ENCODE measurements at regions not wholly inside any gene's neighbourhood (a gene's known extent, or its start where the extent isn't known, plus 50 kb on each side); places are given as distances from the start of the nearest gene placed in this dataset.

DNA sequence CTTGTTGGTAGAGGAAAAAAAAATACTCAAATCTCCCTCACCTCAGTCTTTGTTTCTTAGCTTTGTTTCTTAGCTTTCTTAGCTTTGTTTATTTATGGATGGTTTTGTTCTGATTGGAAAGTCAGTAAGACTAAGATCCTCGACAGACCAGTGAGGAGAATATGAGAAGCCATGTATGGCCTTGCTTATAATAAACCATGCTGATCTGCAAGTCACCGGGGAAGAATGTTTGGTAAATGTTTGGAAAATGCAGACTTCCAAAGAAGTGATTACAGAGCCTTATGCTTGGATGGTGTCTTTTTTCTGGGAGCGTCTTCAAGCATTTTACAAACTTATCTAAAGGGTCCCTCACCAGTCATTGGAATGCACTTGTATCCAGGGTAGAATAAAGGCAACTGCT lies 90.1 kb upstream of the NOCT start:
- DNase-seq (ENCODE audit: low read depth, low spot score) = no peak

DNA sequence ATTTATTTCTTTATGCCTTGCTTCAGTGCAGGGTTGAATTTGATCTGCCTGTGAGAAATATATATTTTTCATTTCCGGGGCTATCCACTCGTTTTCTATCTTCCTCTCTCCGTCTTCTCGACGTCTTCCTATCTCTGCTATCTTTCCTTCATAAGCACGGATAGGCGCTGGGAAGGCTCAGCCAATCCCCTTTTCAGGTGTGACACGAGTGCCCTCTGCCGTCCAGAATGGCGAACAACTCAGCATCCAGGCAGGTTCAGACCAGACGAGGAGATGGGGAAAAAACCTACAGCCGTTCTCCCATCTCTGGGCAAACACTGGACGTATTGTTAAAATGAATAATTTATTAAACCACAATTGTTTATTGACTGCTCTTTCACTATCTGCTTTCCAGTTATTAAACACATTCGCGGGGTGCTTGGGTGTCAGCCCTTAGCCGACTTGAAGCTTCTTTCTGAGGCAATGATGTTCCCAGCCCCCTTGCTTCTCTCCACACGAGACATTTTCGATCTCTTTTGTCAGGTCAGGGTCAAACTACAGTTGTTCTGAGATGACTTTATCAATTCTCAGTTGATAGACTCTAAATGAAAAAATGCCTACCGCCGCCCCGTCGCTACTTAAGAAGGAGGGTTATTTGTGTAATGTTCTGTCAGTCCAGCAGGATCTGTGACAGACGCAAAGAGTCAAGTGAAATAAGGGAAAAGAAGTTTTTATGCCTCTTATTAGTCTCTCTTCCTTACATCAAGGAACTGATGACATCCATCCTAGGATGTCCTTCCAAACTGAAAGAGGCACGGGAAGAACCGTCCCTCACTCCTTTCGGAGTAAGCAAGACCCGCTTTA lies 96.3 kb upstream of the NOCT start:
- DNase-seq (ENCODE audit: low read depth, low spot score) = peak; percentile 62

DNA sequence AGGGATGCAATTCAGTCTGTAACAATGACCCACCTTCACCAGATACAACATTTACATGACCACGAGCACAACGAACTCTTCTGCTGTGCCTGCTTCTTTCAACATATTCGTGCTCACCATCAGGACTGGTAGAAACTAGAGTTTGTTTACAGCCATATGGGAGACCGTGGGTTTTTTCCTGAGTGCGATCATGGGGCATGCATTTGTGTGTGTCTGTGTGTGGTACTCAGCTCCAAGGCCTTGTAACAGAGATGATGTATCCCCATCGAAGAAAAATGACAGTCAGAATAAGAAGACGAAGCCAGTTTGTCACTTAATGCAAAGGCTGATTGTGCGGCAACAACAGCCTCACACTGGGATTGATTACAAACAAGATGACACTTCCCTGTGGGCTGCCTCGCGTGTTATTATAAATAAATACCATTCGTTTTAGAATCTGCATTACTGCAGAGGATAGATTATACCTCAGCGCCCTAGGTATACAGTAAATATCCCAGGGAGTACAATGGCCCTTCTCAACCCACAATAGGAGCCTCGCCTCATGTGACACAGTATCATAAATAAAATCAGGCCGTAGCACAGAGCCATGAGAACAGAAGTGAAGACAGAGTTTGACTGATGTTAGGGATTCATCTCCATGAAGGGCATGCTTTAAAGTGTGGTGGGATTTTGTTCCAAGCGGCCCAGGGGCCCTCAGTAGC lies 97.3 kb upstream of the NOCT start:
- no peak for DNase-seq (ENCODE audit: low read depth, low spot score)

DNA sequence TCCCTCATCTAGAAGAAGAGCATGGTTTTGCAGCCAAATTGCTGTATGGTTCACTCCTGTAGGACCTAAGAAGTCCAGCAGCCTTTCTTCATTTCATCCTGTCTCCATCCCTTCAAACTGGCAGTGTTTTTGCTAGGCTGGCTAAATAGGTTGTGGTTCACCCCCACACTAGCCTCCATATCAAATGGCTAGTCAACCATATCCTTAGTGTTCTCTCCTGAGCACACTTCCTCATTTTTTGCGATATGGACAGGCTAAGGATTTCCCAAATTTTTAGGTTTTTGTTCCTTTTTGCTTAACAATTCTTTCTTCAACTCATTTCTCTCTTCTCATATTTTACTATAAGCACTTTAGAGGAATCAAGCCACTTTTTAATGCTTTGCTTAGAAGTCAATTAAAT lies 98.8 kb upstream of the NOCT start:
- DNase-seq (ENCODE audit: low read depth, low spot score) = no peak

DNA sequence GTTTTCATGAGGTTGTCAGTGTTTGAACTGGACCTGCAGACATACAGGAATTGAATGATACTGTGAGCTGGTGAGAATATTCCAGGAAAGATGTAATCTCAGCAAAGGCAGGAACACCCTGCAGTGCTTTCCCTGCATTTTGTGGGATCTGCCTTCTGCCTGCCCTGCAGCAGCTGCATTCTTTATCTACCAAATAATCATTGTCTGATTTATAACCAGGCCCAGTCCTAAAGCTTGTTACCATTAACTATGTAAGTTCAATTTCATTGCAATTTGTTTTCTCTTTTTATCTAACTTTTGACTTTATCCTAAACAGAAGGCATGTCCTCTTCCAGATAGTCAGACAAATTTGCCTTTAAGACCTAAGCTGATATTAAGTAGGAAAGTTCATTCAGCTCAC lies 99.8 kb upstream of the NOCT start:
- DNase-seq (ENCODE audit: low read depth, low spot score) = no peak

DNA sequence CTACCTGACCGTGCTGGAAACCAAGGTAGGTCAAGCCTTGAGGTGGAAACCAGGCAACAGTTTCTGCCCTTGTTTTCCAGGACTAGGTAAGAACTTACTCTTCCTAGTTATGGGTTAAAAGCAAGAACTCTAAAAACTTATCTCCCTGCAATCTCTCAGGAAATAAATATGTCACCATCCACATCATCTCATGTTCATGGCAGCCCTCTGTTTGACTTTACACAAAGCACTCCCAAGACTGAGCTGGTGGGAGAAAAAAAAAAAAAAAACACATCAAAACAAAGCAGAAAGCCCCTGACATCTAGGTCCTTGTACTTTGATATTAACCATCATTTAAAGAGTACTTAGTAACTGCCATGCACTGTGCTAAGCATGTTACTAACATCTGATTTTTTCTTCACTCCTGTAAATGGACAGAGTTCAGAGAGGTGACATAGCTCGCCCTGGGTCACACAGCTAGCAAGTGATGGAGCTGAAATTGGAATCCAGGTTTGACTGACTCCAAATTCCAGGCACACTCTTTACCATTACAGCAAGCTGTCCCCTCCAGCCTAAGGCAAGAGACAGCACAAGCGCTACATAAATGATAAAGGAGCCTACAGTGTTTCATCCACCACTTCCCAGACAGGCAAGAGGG lies 102.8 kb upstream of the NOCT start:
- no peak for DNase-seq (ENCODE audit: low read depth, low spot score)

DNA sequence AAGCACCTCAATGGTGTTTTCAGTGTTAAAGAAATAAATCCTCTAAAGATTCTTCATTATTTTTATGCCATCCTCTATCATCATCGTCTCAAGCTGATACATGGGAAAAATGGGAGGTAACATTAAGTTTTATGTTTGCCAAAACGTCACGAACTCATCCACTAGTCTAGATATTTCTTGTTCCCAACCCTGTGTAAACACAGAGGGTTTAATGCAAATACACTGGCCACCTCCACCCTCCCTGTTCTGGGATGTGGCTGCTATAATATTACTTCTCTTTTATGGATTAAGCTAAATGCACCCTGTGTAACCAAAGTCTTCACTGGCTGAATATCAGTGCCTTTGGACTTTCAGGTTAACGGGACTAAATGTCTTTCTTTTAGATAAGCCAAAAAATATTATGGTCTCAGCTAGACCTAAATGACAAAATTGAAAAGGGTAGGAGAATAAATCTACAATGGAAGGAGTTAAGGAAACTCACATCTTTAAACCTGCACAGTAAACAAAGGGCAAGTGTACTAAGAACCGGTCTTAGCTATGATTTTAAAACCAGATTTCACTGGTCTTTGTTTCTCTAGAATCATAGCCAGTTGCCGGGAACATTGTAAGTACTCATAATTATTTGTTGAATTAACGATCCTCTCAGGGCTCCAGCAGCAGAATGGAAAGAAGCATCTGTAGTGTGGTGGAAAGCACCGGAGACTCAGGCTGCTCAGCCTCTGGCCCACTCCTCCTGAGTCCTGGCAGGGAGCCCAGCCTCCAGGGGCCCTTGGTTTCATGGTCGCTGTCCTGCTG lies 103.5 kb upstream of the NOCT start:
- DNase-seq (ENCODE audit: low read depth, low spot score) = no peak

DNA sequence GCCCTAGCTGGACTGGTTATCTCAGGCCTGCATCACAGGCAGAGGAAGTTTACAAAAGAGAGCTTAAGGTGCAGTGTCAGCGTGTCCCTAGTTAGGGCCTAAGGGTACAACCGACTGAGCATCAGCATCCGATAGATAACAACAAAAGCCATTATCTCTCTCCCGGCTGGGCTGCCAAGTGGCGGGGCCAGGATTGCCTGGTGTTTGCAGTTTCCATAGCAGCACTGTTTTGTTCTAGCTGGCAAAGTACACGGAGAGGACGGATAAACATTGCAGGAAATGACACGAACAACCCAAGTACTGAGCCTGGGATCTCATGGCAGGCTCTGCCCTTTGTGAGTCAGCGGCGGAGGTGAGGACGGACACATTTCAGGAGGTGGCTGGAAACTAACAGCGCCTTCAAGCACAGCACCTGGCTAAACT lies 104.7 kb upstream of the NOCT start:
- DNase-seq (ENCODE audit: low read depth, low spot score) = peak; percentile 50

DNA sequence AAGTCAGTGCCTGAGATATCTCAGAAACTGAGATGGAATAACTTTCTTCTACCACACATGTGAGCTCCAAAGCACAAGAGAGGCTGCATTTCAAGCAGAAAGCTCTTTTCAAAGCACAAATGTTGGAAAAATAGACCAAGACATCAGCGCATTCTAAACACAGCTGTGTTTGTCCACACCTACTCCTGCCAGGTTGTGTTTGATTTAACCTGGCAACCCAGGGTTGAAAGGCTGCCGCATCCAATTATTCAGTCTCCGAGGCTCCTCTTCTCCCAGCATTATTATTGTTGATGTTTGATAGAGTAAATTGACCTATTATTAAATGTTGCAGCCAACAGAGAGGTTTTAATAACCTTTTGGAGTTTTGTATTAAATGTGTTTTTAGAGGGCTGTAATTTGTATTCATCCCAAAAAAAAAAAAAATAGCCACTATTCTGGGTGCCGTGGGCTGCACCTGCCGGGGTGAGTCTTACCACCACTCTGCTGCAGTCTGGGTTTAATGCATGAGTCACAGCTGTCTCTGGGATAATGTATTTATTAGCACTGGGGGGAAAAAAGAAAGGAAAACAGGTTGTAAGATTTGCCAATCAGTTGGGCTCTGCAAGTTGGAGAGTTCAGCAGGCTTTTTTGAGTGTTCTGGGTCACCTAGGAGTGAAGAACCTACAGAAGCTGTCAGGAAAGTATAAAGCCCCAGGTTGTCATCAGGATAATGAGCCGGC lies 105.2 kb upstream of the NOCT start:
- no peak for DNase-seq (ENCODE audit: low read depth, low spot score)

DNA sequence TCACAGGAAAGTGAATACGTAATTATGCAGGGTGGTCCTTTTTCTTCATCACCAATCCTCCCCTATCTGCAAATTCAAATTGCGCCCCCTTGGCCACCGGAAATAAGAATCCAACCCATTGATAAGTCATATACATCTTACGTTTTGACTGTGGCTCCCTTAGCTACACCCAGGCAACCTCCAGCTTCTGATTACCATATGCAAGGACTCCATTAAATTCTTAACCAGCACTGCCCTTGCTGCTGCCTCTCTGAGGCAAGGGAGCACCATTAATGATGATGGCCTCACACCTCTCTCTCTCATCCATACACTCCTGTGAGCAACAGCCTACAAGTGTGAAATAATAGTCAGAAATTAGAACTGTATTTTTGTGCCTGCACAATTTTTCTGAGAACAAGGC lies 106.0 kb upstream of the NOCT start:
- no peak for DNase-seq (ENCODE audit: low read depth, low spot score)

DNA sequence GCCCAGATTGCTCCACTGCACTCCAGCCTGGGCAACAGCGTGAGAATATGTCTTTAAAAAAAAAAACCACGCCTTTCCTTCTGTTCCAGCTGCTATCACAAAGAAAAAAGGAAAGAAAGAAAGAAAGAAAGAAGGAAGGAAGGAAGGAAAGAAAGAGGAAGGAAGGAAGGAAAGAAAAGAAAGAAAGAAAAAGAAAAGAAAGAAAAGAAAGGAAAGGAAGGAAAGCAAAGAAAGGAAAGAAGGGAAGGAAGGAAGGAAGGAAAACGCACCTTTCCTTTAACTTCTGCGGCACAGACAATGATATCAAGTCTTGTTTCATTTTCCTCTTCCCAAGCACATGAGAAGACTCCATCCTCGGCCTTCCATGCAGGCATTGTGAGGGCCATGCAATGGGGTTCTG lies 107.4 kb upstream of the NOCT start:
- no peak for DNase-seq (ENCODE audit: low read depth, low spot score)

DNA sequence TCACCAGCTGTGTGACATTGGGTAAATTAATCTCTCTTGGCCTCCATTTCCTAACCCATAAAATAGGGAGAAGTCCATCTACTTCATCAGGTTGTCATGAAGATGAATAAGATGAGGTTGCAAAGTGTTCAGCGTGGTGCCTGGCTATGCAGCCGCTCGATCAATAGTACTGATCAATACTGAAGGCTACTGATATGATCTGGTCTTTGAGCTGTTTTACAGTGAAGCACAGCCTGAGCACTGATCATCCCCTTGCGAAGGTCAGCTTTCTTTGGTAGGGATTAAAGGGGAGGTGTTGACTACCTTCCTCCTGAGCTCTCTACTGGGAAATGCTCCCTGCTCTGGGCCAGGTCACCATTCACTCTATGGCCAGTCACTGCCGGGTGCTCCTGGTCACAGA lies 108.4 kb upstream of the NOCT start:
- DNase-seq (ENCODE audit: low read depth, low spot score) = no peak

DNA sequence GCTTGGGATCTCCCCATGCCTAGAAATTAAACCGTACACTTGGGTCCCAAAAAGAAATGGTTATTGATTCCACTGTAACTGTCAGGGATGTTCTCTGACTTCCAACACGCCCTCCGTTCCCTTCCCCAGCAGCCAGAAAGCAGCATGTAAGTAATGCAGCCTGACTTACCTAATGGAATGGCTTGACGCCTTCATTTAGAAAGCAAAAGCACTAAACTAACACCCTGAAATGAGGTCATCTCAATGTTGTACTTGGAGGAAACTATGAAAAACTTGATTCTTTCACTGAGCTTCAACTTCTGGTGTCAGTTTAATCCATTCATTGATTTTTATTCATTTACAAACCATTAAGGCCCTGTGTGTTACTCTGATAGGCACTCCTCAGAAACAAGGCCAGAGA lies 110.8 kb upstream of the NOCT start:
- DNase-seq (ENCODE audit: low read depth, low spot score) = no peak

DNA sequence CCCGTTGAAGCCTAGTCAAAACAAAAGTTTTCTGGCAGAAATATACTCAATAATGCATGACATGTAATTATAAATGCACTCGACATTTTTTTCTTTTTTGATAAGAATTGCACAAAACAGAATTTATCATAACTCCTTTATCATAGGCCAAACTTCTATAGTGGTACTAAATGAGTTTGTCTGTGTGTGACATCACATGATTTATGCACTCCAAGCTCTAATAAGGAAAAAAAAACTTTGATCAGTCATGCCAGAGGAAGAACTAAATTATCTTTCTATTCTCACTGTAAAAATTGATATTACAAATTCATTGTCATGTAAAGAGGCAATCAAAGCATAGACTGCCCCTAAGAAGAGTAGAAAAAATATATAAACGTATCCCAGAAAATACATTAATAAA lies 112.4 kb upstream of the NOCT start:
- no peak for DNase-seq (ENCODE audit: low read depth, low spot score)

DNA sequence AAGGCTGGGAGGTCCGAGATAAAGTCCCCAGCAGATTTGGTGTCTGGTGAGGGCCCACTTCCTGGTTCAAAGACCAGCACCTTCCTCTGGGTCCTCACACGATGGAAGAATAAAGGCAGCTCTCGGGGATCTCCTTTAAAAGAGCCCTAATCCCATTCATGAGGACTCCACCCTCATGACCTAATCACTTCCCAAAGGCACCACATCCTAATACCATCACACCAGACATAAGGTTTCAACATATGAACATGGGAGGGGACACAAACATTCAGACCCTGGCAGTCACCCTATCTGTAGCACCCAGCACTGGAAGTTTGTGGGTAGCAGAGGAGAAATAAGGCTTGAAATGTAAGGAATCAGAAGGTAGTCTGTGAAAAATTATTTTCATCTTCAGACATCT lies 112.9 kb upstream of the NOCT start:
- no peak for DNase-seq (ENCODE audit: low read depth, low spot score)

DNA sequence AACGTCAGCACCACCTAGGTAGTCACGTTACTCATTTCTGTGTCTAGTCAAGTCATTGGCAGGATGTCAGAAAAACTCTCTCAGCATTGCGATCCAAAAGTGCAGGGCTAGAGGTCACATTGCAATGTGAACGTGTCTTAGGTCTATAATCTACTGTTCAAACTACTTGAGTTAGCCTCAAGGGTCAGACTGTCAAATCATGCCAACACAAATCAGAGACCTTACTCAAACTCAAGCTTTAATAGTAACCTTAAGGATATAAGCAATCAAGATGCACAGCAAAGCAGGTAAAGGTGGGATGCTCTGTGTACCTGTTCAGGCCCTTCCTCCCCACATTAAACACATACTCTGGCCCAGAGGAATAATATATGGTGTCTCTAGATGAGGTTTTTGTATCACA lies 114.4 kb upstream of the NOCT start:
- DNase-seq (ENCODE audit: low read depth, low spot score) = no peak

DNA sequence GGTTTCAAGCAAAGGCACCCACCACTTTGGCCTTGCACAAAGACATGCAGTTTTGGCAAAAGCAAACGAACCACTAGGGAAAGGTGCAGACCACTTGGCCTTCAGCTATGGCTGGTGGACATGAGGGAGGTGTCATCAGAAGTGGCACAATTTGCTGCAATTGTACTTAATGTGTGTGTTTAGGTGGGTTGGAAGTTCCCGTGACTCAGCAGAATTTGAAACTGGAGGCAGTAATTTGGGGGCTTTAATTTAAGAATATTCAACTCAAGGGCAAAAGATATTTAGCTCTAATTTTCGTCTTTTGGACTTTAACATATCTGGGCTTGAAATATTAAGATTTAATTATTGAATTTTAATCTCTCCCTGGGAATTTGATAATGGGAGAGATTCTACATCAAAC lies 115.6 kb upstream of the NOCT start:
- DNase-seq (ENCODE audit: low read depth, low spot score) = no peak

DNA sequence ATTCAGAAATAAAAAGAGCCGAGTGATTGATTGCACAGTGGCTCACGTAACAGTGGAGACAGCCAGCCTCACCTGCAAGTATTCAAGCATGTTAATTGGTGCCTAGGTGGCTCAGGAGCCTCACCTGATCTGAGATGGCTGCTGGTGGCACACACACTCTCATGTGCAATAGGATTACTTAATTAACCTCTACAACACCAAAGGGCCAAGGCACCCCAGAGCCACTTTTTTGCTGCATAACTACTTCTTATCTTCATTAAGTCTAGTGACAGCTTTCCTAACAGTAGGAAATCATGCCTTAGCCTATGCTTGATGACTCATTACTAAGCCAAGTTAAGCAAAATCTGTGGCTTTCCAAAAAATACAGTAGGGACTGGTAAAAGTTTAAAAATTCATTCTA lies 117.3 kb upstream of the NOCT start:
- DNase-seq (ENCODE audit: low read depth, low spot score) = no peak

DNA sequence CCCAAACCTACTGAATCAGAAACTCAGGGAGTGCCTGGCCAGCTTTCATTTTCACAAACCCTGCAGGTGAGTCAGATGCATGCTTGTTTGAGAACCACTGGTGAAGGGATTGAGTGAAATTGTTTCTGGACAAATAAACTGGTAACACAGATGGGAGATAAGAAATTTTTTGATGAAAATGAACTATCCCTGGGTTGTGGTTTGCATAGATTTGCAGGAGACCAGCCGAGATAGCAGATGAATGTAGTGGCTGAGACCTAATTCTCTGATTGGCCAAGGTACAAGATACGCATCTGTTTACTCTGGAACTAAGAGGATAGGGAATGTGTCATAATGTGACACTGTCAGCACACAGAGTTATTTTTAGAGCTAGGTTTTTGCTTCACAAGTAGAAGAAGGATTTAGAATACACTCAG lies 117.8 kb upstream of the NOCT start:
- DNase-seq (ENCODE audit: low read depth, low spot score) = no peak

DNA sequence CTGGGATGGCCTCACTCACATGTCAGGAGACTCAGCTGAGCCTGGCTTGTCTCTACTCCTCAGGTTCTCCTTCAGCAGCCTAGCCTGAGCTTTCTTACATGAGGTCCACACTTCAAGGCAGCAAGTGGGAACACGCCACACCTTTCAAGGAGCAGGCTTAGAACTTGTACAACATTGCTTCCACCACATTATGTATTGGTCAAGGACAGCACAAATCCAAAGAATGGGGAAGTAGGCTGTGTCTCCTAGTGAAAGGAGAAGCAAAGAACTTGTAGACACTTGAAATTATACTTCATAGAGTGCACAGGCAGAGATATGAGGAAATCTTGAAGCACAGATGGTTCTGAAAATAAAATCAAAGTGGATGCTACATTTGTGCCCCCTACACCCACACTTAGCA lies 120.9 kb upstream of the NOCT start:
- DNase-seq (ENCODE audit: low read depth, low spot score) = no peak

DNA sequence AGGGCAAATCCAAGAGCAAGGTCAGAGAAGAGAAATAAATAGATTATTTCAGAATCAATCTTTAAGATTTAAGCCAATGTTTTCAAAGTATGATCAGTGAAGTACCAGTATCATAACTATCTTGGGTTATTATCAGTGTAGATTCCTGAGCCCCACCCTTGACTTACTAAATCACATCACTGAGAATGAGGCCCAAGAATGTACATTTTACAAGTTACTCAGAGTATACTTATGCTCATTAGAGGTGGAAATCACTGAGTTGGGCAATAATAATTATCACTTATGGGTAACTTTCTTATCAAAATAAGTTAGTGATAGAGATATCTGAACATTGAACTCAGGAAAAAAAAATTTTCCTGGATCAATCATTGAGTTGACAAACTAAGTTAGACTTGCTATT lies 121.6 kb upstream of the NOCT start:
- no peak for DNase-seq (ENCODE audit: low read depth, low spot score)
